HEK293 (cell line): ENCODE measurements at regions not wholly inside any gene's neighbourhood (a gene's known extent, or its start where the extent isn't known, plus 50 kb on each side); places are given as distances from the start of the nearest gene placed in this dataset.

Experiments used
- CTCF ChIA-PET: fragments of 350-600 bp; formaldehyde crosslinking; extraction: SDS; loops from one replicate; lab custom pipeline; 2021; ENCODE audit warnings: antibody characterized with exemption; lab: Yijun Ruan, JAX
- POLR2A ChIA-PET: fragments of 300-600 bp; formaldehyde crosslinking; extraction: SDS; loops from one replicate; lab custom pipeline; 2020; ENCODE audit warnings: antibody characterized with exemption, inconsistent platforms; lab: Yijun Ruan, JAX
- H3K27ac ChIP-seq: fragments of 200-500 bp; sonication (Bioruptor generic); 2 replicates; pipeline ENCODE4 v1.5.1; 2014; ENCODE audit warnings: low read depth, low read length, control low read depth, inconsistent platforms; ENCODE audit errors: extremely low read depth
- H3K36me3 ChIP-seq, 2 experiments: fragments of 200-500 bp in 1 of 2; sonication (Bioruptor generic) in 1 of 2; 1 replicate in 1 of 2; 2 replicates in 1 of 2; pipeline ENCODE4 v1.5.1; 2014 to 2017; ENCODE audit warnings: inconsistent platforms in 2 of 2, low read length in 2 of 2; ENCODE audit not compliant: control insufficient read depth in 2 of 2, insufficient read depth in 1 of 2
- H3K4me1 ChIP-seq: fragments of 200-500 bp; sonication (Bioruptor generic); 2 replicates; pipeline ENCODE4 v1.5.1; 2014; ENCODE audit warnings: mild to moderate bottlenecking, low read length, inconsistent platforms; ENCODE audit not compliant: control insufficient read depth, insufficient read depth
- H3K4me3 ChIP-seq: 2 replicates; pipeline ENCODE4 v1.5.1; 2011; ENCODE audit warnings: low read depth, mild to moderate bottlenecking, control low read depth, low read length, moderate library complexity
- H3K9me3 ChIP-seq: fragments of 200-500 bp; sonication (Bioruptor generic); 2 replicates; pipeline ENCODE4 v1.5.1; 2014; ENCODE audit warnings: low read depth, low read length, inconsistent platforms; ENCODE audit not compliant: control insufficient read depth, insufficient read depth
- AEBP2 ChIP-seq: fragments of 450-650 bp; formaldehyde crosslinking; IDR thresholded peaks from 2 replicates; pipeline ENCODE4 v1.5.1; 2016; ENCODE audit warnings: missing biosample characterization, missing genetic modification characterization, borderline replicate concordance
- KLF16 ChIP-seq: fragments of 450-650 bp; formaldehyde crosslinking; IDR thresholded peaks from 2 replicates; pipeline ENCODE4 v1.5.1; 2017; ENCODE audit warnings: missing biosample characterization, missing genetic modification characterization
- MEIS1 ChIP-seq: sonication (generic); formaldehyde crosslinking; IDR thresholded peaks from 2 replicates; pipeline ENCODE4 v1.8.1; 2022; ENCODE audit warnings: missing genetic modification reagents, mild to moderate bottlenecking, borderline replicate concordance
- OSR2 ChIP-seq: fragments of 450-650 bp; formaldehyde crosslinking; IDR thresholded peaks from 2 replicates; pipeline ENCODE4 v1.5.1; 2016; ENCODE audit warnings: missing biosample characterization, missing genetic modification characterization
- PBX3 ChIP-seq: sonication (generic); formaldehyde crosslinking; IDR thresholded peaks from 2 replicates; pipeline ENCODE4 v1.8.1; 2022; ENCODE audit warnings: mild to moderate bottlenecking, moderate library complexity, missing genetic modification reagents
- SALL2 ChIP-seq: fragments of 450-650 bp; formaldehyde crosslinking; IDR thresholded peaks from 2 replicates; pipeline ENCODE4 v1.5.0; 2017; ENCODE audit warnings: missing biosample characterization, mild to moderate bottlenecking, missing genetic modification characterization, borderline replicate concordance
- ZNF133 ChIP-seq: fragments of 450-650 bp; formaldehyde crosslinking; IDR thresholded peaks from 2 replicates; pipeline ENCODE4 v1.5.1; 2016; ENCODE audit warnings: missing biosample characterization, missing genetic modification characterization
- ZNF175 ChIP-seq: fragments of 450-650 bp; formaldehyde crosslinking; IDR thresholded peaks from 2 replicates; pipeline ENCODE4 v1.5.1; 2016; ENCODE audit warnings: missing biosample characterization, missing genetic modification characterization
- ZNF350 ChIP-seq: fragments of 450-650 bp; formaldehyde crosslinking; IDR thresholded peaks from 2 replicates; pipeline ENCODE4 v1.5.0; 2017; ENCODE audit warnings: missing biosample characterization, mild to moderate bottlenecking, missing genetic modification characterization
- ZNF530 ChIP-seq: fragments of 450-650 bp; formaldehyde crosslinking; IDR thresholded peaks from 2 replicates; pipeline ENCODE4 v1.5.1; 2016; ENCODE audit warnings: low read depth, missing biosample characterization, missing genetic modification characterization
- ZNF626 ChIP-seq: fragments of 450-650 bp; sonication (Bioruptor Pico); formaldehyde crosslinking; IDR thresholded peaks from 2 replicates; pipeline ENCODE4 v1.5.1; 2018; ENCODE audit warnings: missing biosample characterization, missing genetic modification characterization, inconsistent platforms
- ZNF654 ChIP-seq: fragments of 450-650 bp; formaldehyde crosslinking; IDR thresholded peaks from 2 replicates; pipeline ENCODE4 v1.5.1; 2016; ENCODE audit warnings: low read depth, missing biosample characterization, missing genetic modification characterization
- ZNF660 ChIP-seq: fragments of 450-650 bp; IDR thresholded peaks from 2 replicates; pipeline ENCODE4 v1.5.1; 2018; ENCODE audit warnings: missing biosample characterization, mild to moderate bottlenecking, missing genetic modification characterization
- ZNF792 ChIP-seq: fragments of 450-650 bp; formaldehyde crosslinking; IDR thresholded peaks from 2 replicates; pipeline ENCODE4 v1.5.1; 2016; ENCODE audit warnings: missing biosample characterization, missing genetic modification characterization
- ZSCAN16 ChIP-seq: fragments of 450-650 bp; formaldehyde crosslinking; IDR thresholded peaks from 2 replicates; pipeline ENCODE4 v1.5.1; 2016; ENCODE audit warnings: missing biosample characterization, missing genetic modification characterization
- ZSCAN23 ChIP-seq: fragments of 450-650 bp; formaldehyde crosslinking; IDR thresholded peaks from 2 replicates; pipeline ENCODE4 v1.5.1; 2016; ENCODE audit warnings: missing biosample characterization, missing genetic modification characterization
- ZSCAN30 ChIP-seq: fragments of 450-650 bp; IDR thresholded peaks from 2 replicates; pipeline ENCODE4 v1.5.1; 2018; ENCODE audit warnings: missing biosample characterization, mild to moderate bottlenecking, missing genetic modification characterization, moderate library complexity
- TF ChIP-seq, protein P1 (sequence below): fragments of 450-650 bp; formaldehyde crosslinking; conservative IDR thresholded peaks from 2 replicates; pipeline ENCODE4 v1.5.1; 2016; ENCODE audit warnings: low read depth, missing biosample characterization, missing genetic modification characterization
- TF ChIP-seq, protein P2 (sequence below): fragments of 450-650 bp; formaldehyde crosslinking; IDR thresholded peaks from 2 replicates; pipeline ENCODE4 v1.5.1; 2016; ENCODE audit warnings: missing biosample characterization, missing genetic modification characterization, borderline replicate concordance

DNA sequence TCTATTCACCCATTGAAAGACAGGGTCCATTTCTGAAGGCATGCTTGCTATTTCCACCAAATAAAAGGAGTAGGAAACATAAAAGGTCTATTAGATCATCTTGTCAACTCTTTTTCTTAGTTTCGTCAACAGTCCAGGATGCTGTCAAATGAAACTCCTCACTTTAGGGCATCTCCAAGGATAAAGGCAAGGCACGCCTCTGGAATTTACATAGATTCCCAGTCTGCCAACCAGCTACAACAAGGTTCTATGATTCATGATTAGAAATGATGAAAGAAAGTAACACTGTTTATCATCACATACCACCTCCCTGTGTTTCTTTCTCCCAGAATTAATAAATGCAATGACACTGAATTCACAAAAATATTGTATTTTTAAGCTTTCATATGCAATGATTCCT lies 636.3 kb downstream of the LTN1 start:
- CTCF ChIA-PET, result no interaction called here
- POLR2A ChIA-PET, result no interaction called here
- Histone ChIP-seq H3K9me3 (no peaks in the 10 kb centered on the region), H3K4me1 (no peaks in the 10 kb centered on the region)
- TF ChIP-seq ZSCAN23 (tag by site-specific recombination) (no peak), ZNF660 (tag by site-specific recombination) (no peak), ZNF626 (tag by site-specific recombination) (no peak), ZNF792 (tag by site-specific recombination) (no peak), ZSCAN16 (tag by site-specific recombination) (no peak), OSR2 (tag by site-specific recombination) (no peak), ZNF175 (tag by site-specific recombination) (no peak)
- TF ChIP-seq, all 188 proteins: peak for 0
- H3K4me3 ChIP-seq, result no peak overlapping the region
- no peaks in the 10 kb centered on the region for H3K36me3 ChIP-seq
- no peak overlapping the region for H3K27ac ChIP-seq

- H3K4me1 ChIP-seq, result no peaks in the 10 kb centered on the region
- TF ChIP-seq ZNF654 (tag by site-specific recombination) (no peak), ZSCAN30 (tag by site-specific recombination) (no peak)
- TF ChIP-seq, all 188 proteins: peak for 0
- H3K36me3 ChIP-seq, result no peaks in the 10 kb centered on the region
- ChIA-PET POLR2A (no interaction called here), CTCF (interaction anchor here (0.6 to 1.6 kb wide), 2 partner anchors 399 to 1620 kb away, joined by 5 read pairs; no protein-coding TSS in a partner anchor)
- H3K27ac ChIP-seq, result no peak overlapping the region
- no peaks in the 10 kb centered on the region for H3K9me3 ChIP-seq
- H3K4me3 ChIP-seq, result no peak overlapping the region
These were observed 646.7 kb downstream of the LTN1 start for GRCh38 chr21:28345934-28346333.

DNA sequence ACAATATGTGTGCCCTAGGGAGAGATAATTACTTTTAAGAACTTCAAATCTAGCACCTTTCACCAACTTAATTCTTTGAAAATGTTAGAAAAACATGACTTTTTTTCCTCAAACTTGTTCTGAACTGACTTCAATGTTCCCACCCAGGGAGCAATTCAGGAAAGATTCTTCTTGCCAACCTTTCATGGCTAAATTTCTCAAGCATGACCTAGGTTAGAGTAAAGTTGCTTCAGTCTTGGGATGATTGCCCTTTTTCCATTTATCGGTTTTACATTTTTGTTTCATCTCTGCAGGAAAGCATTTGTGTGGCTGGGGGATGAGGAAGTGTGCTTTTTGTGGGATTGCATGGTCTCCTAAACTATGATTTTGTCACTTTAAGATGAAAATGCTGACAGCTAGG lies 647.7 kb downstream of the LTN1 start:
- Histone ChIP-seq H3K27ac (no peak overlapping the region), H3K9me3 (no peaks in the 10 kb centered on the region), H3K4me3 (no peak overlapping the region), H3K36me3 (no peaks in the 10 kb centered on the region), H3K4me1 (no peaks in the 10 kb centered on the region)
- CTCF ChIA-PET, result no interaction called here
- POLR2A ChIA-PET, result no interaction called here
- TF ChIP-seq ZNF350 (tag by site-specific recombination) (no peak), SALL2 (no peak), PBX3 (CRISPR knock-in tag) (no peak), ZNF133 (no peak), MEIS1 (CRISPR knock-in tag) (no peak), ZNF530 (no peak), KLF16 (tag by site-specific recombination) (no peak), AEBP2 (tag by site-specific recombination) (no peak)
- TF ChIP-seq, protein P1, sequence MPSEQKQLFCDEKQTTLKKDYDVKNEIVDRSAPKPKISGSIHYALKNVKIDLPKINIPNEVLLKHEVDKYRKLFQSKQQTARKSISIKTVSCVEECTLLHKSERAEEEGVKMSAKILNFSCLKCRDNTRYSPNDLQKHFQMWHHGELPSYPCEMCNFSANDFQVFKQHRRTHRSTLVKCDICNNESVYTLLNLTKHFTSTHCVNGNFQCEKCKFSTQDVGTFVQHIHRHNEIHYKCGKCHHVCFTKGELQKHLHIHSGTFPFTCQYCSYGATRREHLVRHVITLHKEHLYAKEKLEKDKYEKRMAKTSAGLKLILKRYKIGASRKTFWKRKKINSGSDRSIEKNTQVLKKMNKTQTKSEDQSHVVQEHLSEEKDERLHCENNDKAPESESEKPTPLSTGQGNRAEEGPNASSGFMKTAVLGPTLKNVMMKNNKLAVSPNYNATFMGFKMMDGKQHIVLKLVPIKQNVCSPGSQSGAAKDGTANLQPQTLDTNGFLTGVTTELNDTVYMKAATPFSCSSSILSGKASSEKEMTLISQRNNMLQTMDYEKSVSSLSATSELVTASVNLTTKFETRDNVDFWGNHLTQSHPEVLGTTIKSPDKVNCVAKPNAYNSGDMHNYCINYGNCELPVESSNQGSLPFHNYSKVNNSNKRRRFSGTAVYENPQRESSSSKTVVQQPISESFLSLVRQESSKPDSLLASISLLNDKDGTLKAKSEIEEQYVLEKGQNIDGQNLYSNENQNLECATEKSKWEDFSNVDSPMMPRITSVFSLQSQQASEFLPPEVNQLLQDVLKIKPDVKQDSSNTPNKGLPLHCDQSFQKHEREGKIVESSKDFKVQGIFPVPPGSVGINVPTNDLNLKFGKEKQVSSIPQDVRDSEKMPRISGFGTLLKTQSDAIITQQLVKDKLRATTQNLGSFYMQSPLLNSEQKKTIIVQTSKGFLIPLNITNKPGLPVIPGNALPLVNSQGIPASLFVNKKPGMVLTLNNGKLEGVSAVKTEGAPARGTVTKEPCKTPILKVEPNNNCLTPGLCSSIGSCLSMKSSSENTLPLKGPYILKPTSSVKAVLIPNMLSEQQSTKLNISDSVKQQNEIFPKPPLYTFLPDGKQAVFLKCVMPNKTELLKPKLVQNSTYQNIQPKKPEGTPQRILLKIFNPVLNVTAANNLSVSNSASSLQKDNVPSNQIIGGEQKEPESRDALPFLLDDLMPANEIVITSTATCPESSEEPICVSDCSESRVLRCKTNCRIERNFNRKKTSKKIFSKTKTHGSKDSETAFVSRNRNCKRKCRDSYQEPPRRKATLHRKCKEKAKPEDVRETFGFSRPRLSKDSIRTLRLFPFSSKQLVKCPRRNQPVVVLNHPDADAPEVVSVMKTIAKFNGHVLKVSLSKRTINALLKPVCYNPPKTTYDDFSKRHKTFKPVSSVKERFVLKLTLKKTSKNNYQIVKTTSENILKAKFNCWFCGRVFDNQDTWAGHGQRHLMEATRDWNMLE (tag by site-specific recombination), result no peak
- TF ChIP-seq, protein P2, sequence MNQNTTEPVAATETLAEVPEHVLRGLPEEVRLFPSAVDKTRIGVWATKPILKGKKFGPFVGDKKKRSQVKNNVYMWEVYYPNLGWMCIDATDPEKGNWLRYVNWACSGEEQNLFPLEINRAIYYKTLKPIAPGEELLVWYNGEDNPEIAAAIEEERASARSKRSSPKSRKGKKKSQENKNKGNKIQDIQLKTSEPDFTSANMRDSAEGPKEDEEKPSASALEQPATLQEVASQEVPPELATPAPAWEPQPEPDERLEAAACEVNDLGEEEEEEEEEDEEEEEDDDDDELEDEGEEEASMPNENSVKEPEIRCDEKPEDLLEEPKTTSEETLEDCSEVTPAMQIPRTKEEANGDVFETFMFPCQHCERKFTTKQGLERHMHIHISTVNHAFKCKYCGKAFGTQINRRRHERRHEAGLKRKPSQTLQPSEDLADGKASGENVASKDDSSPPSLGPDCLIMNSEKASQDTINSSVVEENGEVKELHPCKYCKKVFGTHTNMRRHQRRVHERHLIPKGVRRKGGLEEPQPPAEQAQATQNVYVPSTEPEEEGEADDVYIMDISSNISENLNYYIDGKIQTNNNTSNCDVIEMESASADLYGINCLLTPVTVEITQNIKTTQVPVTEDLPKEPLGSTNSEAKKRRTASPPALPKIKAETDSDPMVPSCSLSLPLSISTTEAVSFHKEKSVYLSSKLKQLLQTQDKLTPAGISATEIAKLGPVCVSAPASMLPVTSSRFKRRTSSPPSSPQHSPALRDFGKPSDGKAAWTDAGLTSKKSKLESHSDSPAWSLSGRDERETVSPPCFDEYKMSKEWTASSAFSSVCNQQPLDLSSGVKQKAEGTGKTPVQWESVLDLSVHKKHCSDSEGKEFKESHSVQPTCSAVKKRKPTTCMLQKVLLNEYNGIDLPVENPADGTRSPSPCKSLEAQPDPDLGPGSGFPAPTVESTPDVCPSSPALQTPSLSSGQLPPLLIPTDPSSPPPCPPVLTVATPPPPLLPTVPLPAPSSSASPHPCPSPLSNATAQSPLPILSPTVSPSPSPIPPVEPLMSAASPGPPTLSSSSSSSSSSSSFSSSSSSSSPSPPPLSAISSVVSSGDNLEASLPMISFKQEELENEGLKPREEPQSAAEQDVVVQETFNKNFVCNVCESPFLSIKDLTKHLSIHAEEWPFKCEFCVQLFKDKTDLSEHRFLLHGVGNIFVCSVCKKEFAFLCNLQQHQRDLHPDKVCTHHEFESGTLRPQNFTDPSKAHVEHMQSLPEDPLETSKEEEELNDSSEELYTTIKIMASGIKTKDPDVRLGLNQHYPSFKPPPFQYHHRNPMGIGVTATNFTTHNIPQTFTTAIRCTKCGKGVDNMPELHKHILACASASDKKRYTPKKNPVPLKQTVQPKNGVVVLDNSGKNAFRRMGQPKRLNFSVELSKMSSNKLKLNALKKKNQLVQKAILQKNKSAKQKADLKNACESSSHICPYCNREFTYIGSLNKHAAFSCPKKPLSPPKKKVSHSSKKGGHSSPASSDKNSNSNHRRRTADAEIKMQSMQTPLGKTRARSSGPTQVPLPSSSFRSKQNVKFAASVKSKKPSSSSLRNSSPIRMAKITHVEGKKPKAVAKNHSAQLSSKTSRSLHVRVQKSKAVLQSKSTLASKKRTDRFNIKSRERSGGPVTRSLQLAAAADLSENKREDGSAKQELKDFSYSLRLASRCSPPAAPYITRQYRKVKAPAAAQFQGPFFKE (tag by site-specific recombination), result no peak
